A549 (cell line): ENCODE measurements at regions not wholly inside any gene's neighbourhood (a gene's known extent, or its start where the extent isn't known, plus 50 kb on each side); places are given as distances from the start of the nearest gene placed in this dataset.
A peak's percentile ranks its signal among the peaks of the same experiment; 100 is the strongest.

Experiments
- ATAC-seq, 2 experiments: fragments of 200-7000 bp in 1 of 2; fragments of >200 bp in 1 of 2; cut with Nextera tagmentation in 1 of 2; cut with Tn5 transposase in 1 of 2; 3 replicates each; pipeline versions ENCODE4 v1.8.0 to v1.9.1; 2018 to 2020; ENCODE audit warnings: mild to moderate bottlenecking in 1 of 2, moderate library complexity in 1 of 2
- CTCF ChIA-PET: fragments of 300-600 bp; sonication (Branson Sonifier 250); formaldehyde crosslinking; extraction: SDS; loops from one replicate; lab custom pipeline; 2021; ENCODE audit warnings: antibody characterized with exemption, inconsistent platforms; lab: Yijun Ruan, JAX
- POLR2A ChIA-PET: fragments of 350-600 bp; formaldehyde crosslinking; extraction: SDS; loops from one replicate; lab custom pipeline; 2021; ENCODE audit warnings: antibody characterized with exemption, inconsistent platforms; lab: Yijun Ruan, JAX
- DNase-seq, 2 experiments: peaks; one replicate each; pipeline versions ENCODE4 v3.0.0 to v3.0.0-alpha.2; 2011 to 2016; ENCODE audit warnings: low read depth in 1 of 2, low spot score in 1 of 2
- FAIRE-seq: peaks from 2 replicates; lab custom pipeline; 2011; peaks lifted over from hg19 to GRCh38; lab: Jason Lieb, UNC
- H3K27ac ChIP-seq, 2 experiments: fragments of >200 bp; sonication (Bioruptor Twin); formaldehyde crosslinking; 3 replicates each; pipeline ENCODE4 v1.5.1; 2016 to 2017
- H3K4me1 ChIP-seq: fragments of >200 bp; sonication (Bioruptor Twin); formaldehyde crosslinking; 3 replicates; pipeline ENCODE4 v1.6.1; 2016
- H3K4me2 ChIP-seq: fragments of >200 bp; sonication (Bioruptor Twin); formaldehyde crosslinking; 3 replicates; pipeline ENCODE4 v1.6.1; 2016
- H3K4me3 ChIP-seq: fragments of >200 bp; sonication (Bioruptor Twin); formaldehyde crosslinking; 3 replicates; pipeline ENCODE4 v1.5.1; 2016
- H3K9me3 ChIP-seq: fragments of >200 bp; sonication (Bioruptor Twin); formaldehyde crosslinking; 3 replicates; pipeline ENCODE4 v1.6.1; 2016
- BCL3 ChIP-seq: fragments of >200 bp; sonication (Bioruptor Twin); formaldehyde crosslinking; IDR thresholded peaks from 3 replicates; pipeline ENCODE4 v1.6.1; 2016
- CBX2 ChIP-seq: fragments of 200-600 bp; sonication (generic); IDR thresholded peaks from 2 replicates; pipeline ENCODE4 v1.6.1; 2016; ENCODE audit warnings: low read depth, mild to moderate bottlenecking, borderline replicate concordance
- ESRRA ChIP-seq: fragments of 150-350 bp; IDR thresholded peaks from 2 replicates; pipeline ENCODE4 v1.6.1; 2014; ENCODE audit warnings: mild to moderate bottlenecking, low read length, borderline replicate concordance
- FOXS1 ChIP-seq: fragments of 250-450 bp; sonication (Bioruptor Pico); IDR thresholded peaks from 2 replicates; pipeline ENCODE4 v1.5.0; 2020; ENCODE audit warnings: mild to moderate bottlenecking, moderate library complexity
- GATA3 ChIP-seq: IDR thresholded peaks from 2 replicates; pipeline ENCODE4 v1.6.1; 2012; ENCODE audit warnings: borderline replicate concordance
- MAZ ChIP-seq: fragments of 150-350 bp; IDR thresholded peaks from 2 replicates; pipeline ENCODE4 v1.6.1; 2014; ENCODE audit warnings: antibody characterized with exemption, low read depth, low read length, borderline replicate concordance
- MYC ChIP-seq: IDR thresholded peaks from 2 replicates; pipeline ENCODE4 v1.6.1; 2012; ENCODE audit warnings: mild to moderate bottlenecking, inconsistent platforms, low read length, improper control_type of control experiment, borderline replicate concordance
- NPAS2 ChIP-seq: fragments of 250-450 bp; sonication (Bioruptor Pico); IDR thresholded peaks from 2 replicates; pipeline ENCODE4 v1.8.0; 2022; ENCODE audit warnings: mild to moderate bottlenecking, moderate library complexity, borderline replicate concordance
- PBX3 ChIP-seq: IDR thresholded peaks from 2 replicates; pipeline ENCODE4 v1.6.1; 2012
- POLR2A ChIP-seq: IDR thresholded peaks from 2 replicates; pipeline ENCODE4 v1.6.1; 2012; ENCODE audit warnings: mild to moderate bottlenecking, low read length
- SMC3 ChIP-seq: fragments of >200 bp; sonication (Bioruptor Twin); formaldehyde crosslinking; IDR thresholded peaks from 3 replicates; pipeline ENCODE4 v1.6.1; 2018; ENCODE audit warnings: inconsistent platforms
- WGBS: methylation state at CpG from one replicate; pipeline ENCODE4 v1.1.6; 2017; ENCODE audit errors: missing lambda C conversion rate; 5-methylcytosine and 5-hydroxymethylcytosine counted together

GRCh38 chr2:133977405-133977804 lies 276.5 kb upstream of the MGAT5 start:
- TF ChIP-seq PBX3 (no peak), MAZ (no peak), SMC3 (no peak)
- no peak overlapping the region for H3K27ac ChIP-seq
- 0% methylated on average over 3 of the region's 4 CpGs for WGBS
- DNase-seq (no peak), ATAC-seq (no peak), FAIRE-seq (no peak)
- ChIA-PET CTCF (no interaction called here), POLR2A (no interaction called here)
- no peaks in the 10 kb centered on the region for H3K4me1 ChIP-seq
- no peak overlapping the region for H3K4me3 ChIP-seq
- no peak overlapping the region for H3K4me2 ChIP-seq
- H3K9me3 ChIP-seq = no peaks in the 10 kb centered on the region

GRCh38 chr2:133982256-133982655 lies 271.6 kb upstream of the MGAT5 start:
- no peak for TF ChIP-seq CBX2
- TF ChIP-seq BCL3 = no peak
- no peak for TF ChIP-seq GATA3
- no peak for TF ChIP-seq NPAS2
- no peak overlapping the region for H3K27ac ChIP-seq
- ChIA-PET POLR2A (no interaction called here), CTCF (no interaction called here)
- DNase-seq = no peak
- H3K4me2 ChIP-seq = no peak overlapping the region
- H3K4me1 ChIP-seq = 0 out of 3 replicates have a peak, but pooled peaks cover 3% of the 10 kb centered on the region
- ATAC-seq = no peak
- no peak overlapping the region for H3K4me3 ChIP-seq
- FAIRE-seq = no peak
- WGBS = 34% methylated on average over 6 of the region's 6 CpGs
- 0 out of 3 replicates have a peak, but pooled peaks cover 3% of the 10 kb centered on the region for H3K9me3 ChIP-seq

- ChIA-PET CTCF (interaction anchor here (1.2 to 1.6 kb wide), 2 partner anchors 9 to 15 kb away, joined by 3 read pairs; no protein-coding TSS in a partner anchor), POLR2A (no interaction called here)
- no peak for TF ChIP-seq FOXS1
- no peak for TF ChIP-seq POLR2A
- no peak for TF ChIP-seq ESRRA
- Histone ChIP-seq H3K27ac (no peak overlapping the region), H3K4me3 (no peak overlapping the region), H3K4me2 (no peak overlapping the region), H3K9me3 (0 out of 3 replicates have a peak, but pooled peaks cover 3% of the 10 kb centered on the region), H3K4me1 (0 out of 3 replicates have a peak, but pooled peaks cover 3% of the 10 kb centered on the region)
- FAIRE-seq (no peak), DNase-seq (no peak), ATAC-seq (no peak)
- WGBS = 48% methylated on average over 6 of the region's 6 CpGs
Measured at GRCh38 chr2:133985563-133985962, 268.3 kb upstream of the MGAT5 start.

GRCh38 chr2:133986081-133986837 lies 267.6 kb upstream of the MGAT5 start:
- ATAC-seq (no peak), FAIRE-seq (no peak), DNase-seq (peak in 1 of 2 experiments; percentile 6)
- Histone ChIP-seq H3K9me3 (0 out of 3 replicates have a peak, but pooled peaks cover 3% of the 10 kb centered on the region), H3K4me2 (no peak overlapping the region), H3K4me3 (no peak overlapping the region), H3K27ac (no peak overlapping the region)
- CTCF ChIA-PET = interaction anchor here (1.2 to 1.6 kb wide), 2 partner anchors 10 to 15 kb away, joined by 3 read pairs; no protein-coding TSS in a partner anchor
- TF ChIP-seq MYC = no peak
- TF ChIP-seq, all 56 proteins: peak for 0
- 0 out of 3 replicates have a peak, but pooled peaks cover 3% of the 10 kb centered on the region for H3K4me1 ChIP-seq
- 10% methylated on average over 3 of the region's 3 CpGs for WGBS
- POLR2A ChIA-PET = interaction anchor here (0.6 kb wide), 1 partner anchor 519 kb away, joined by 7 read pairs; no protein-coding TSS in a partner anchor
